IMR-90 (cell line): ENCODE measurements at regions not wholly inside any gene's neighbourhood (a gene's known extent, or its start where the extent isn't known, plus 50 kb on each side); places are given as distances from the start of the nearest gene placed in this dataset.

ENCODE experiments used
- ATAC-seq: fragments of 200-7000 bp; cut with Tn5 transposase; 2 replicates; pipeline ENCODE4 v1.9.1; 2020; ENCODE audit warnings: low read depth, mild to moderate bottlenecking, moderate library complexity
- BruUV-seq: library from RNA; stranded (reverse); fragments of 400-500 nt; replicated peaks from 2 replicates; lab custom pipeline; 2021; lab: Mats Ljungman, UMichigan
- CTCF ChIA-PET: fragments of 300-600 bp; formaldehyde crosslinking; extraction: SDS; loops from one replicate; lab custom pipeline; 2021; ENCODE audit warnings: antibody characterized with exemption; lab: Yijun Ruan, JAX
- POLR2A ChIA-PET: fragments of 300-600 bp; sonication (Branson Sonifier 250); formaldehyde crosslinking; loops from one replicate; lab custom pipeline; 2022; ENCODE audit warnings: antibody characterized with exemption; ENCODE audit not compliant: unreplicated experiment; lab: Charles Lee
- DNase-seq: peaks from one replicate; pipeline ENCODE4 v3.0.0; 2013
- H2AFZ ChIP-seq: replicated peaks from 2 replicates; pipeline ENCODE3; 2013; ENCODE audit warnings: low read length, mild to moderate bottlenecking; ENCODE audit not compliant: poor library complexity
- H2AK5ac ChIP-seq: 2 replicates; pipeline ENCODE4 v1.6.1; 2013; ENCODE audit warnings: low read depth, low read length, inconsistent platforms
- H2AK9ac ChIP-seq: replicated peaks from 2 replicates; pipeline ENCODE3; 2013; ENCODE audit warnings: mild to moderate bottlenecking, low read depth, low read length, moderate library complexity; ENCODE audit not compliant: poor library complexity
- H2BK120ac ChIP-seq: 2 replicates; pipeline ENCODE4 v1.6.1; 2013; ENCODE audit warnings: low read depth, low read length, inconsistent platforms
- H2BK15ac ChIP-seq: 3 replicates; pipeline ENCODE4 v1.6.1; 2013; ENCODE audit warnings: low read depth, low read length, inconsistent platforms
- H2BK20ac ChIP-seq: 2 replicates; pipeline ENCODE4 v1.6.1; 2013; ENCODE audit warnings: low read depth, mild to moderate bottlenecking, inconsistent platforms, low read length, moderate library complexity
- H2BK5ac ChIP-seq: 2 replicates; pipeline ENCODE4 v1.6.1; 2013; ENCODE audit warnings: mild to moderate bottlenecking, low read depth, low read length, inconsistent platforms; ENCODE audit not compliant: poor library complexity, severe bottlenecking
- H3K14ac ChIP-seq: replicated peaks from 2 replicates; pipeline ENCODE4 v1.6.1; 2013; ENCODE audit warnings: low read depth, low read length, inconsistent platforms
- H3K18ac ChIP-seq: 2 replicates; pipeline ENCODE4 v1.6.1; 2013; ENCODE audit warnings: low read depth, low read length, control low read depth
- H3K23ac ChIP-seq: 2 replicates; pipeline ENCODE4 v1.6.1; 2013; ENCODE audit warnings: low read depth, low read length, inconsistent platforms
- H3K27ac ChIP-seq: 2 replicates; pipeline ENCODE4 v1.5.1; 2013; ENCODE audit warnings: mild to moderate bottlenecking, control low read depth, low read length; ENCODE audit not compliant: insufficient read depth
- H3K27me3 ChIP-seq: 2 replicates; pipeline ENCODE4 v1.6.1; 2013; ENCODE audit warnings: low read length; ENCODE audit not compliant: control insufficient read depth, insufficient read depth
- H3K36me3 ChIP-seq: 2 replicates; pipeline ENCODE4 v1.6.1; 2013; ENCODE audit warnings: low read length, mixed read lengths; ENCODE audit not compliant: control insufficient read depth, insufficient read depth
- H3K4ac ChIP-seq: 2 replicates; pipeline ENCODE4 v1.6.1; 2013; ENCODE audit warnings: low read depth, low read length, inconsistent platforms
- H3K4me1 ChIP-seq: 2 replicates; pipeline ENCODE4 v1.6.1; 2013; ENCODE audit warnings: low read length, mixed read lengths; ENCODE audit not compliant: control insufficient read depth, insufficient read depth
- H3K4me2 ChIP-seq: 2 replicates; pipeline ENCODE4 v1.6.1; 2013; ENCODE audit warnings: low read depth, mild to moderate bottlenecking, control low read depth, low read length, moderate library complexity
- H3K4me3 ChIP-seq: 2 replicates; pipeline ENCODE4 v1.5.1; 2013; ENCODE audit warnings: low read depth, mild to moderate bottlenecking, control low read depth, low read length, moderate library complexity; ENCODE audit not compliant: insufficient read depth
- H3K56ac ChIP-seq: 2 replicates; pipeline ENCODE4 v1.6.1; 2013; ENCODE audit warnings: low read length, inconsistent platforms; ENCODE audit not compliant: insufficient read depth; ENCODE audit errors: extremely low read depth
- H3K79me1 ChIP-seq, 2 experiments: 2 replicates each; pipeline ENCODE4 v1.6.1; 2013; ENCODE audit warnings: low read length in 2 of 2, inconsistent platforms in 1 of 2, low read depth in 1 of 2
- H3K9ac ChIP-seq: 2 replicates; pipeline ENCODE4 v1.6.1; 2013; ENCODE audit warnings: low read depth, low read length, control low read depth
- H3K9me1 ChIP-seq: 2 replicates; pipeline ENCODE4 v1.6.1; 2013; ENCODE audit warnings: low read length, inconsistent platforms; ENCODE audit not compliant: insufficient read depth
- H3K9me3 ChIP-seq: 2 replicates; pipeline ENCODE4 v1.6.1; 2013; ENCODE audit warnings: low read length; ENCODE audit not compliant: control insufficient read depth, insufficient read depth
- H4K20me1 ChIP-seq: 2 replicates; pipeline ENCODE4 v1.6.1; 2013; ENCODE audit warnings: low read length, inconsistent platforms; ENCODE audit not compliant: insufficient read depth
- H4K5ac ChIP-seq: 2 replicates; pipeline ENCODE4 v1.6.1; 2013; ENCODE audit warnings: mild to moderate bottlenecking, low read depth, low read length, control low read depth
- H4K8ac ChIP-seq, 2 experiments: 2 replicates each; pipeline ENCODE4 v1.6.1; 2013; ENCODE audit warnings: low read depth in 2 of 2, low read length in 2 of 2, control low read depth in 1 of 2, inconsistent platforms in 1 of 2
- H4K91ac ChIP-seq: 2 replicates; pipeline ENCODE4 v1.6.1; 2013; ENCODE audit warnings: low read depth, low read length, inconsistent platforms; ENCODE audit not compliant: insufficient read depth
- CHD1 ChIP-seq: IDR thresholded peaks from 2 replicates; pipeline ENCODE4 v1.6.1; 2012; ENCODE audit warnings: low read depth, low read length, improper control_type of control experiment
- FOS ChIP-seq: fragments of 150-350 bp; IDR thresholded peaks from 2 replicates; pipeline ENCODE4 v1.6.1; 2016; ENCODE audit warnings: low read depth, low read length
- MAFK ChIP-seq: IDR thresholded peaks from 2 replicates; pipeline ENCODE4 v1.6.1; 2012; ENCODE audit warnings: low read depth, low read length, improper control_type of control experiment
- MAZ ChIP-seq: IDR thresholded peaks from 2 replicates; pipeline ENCODE4 v1.6.1; 2012; ENCODE audit warnings: low read depth, mild to moderate bottlenecking, low read length, improper control_type of control experiment, moderate library complexity, borderline replicate concordance
- MXI1 ChIP-seq: IDR thresholded peaks from 2 replicates; pipeline ENCODE4 v1.6.1; 2012; ENCODE audit warnings: low read depth, mild to moderate bottlenecking, low read length, moderate library complexity, borderline replicate concordance
- NFE2L2 ChIP-seq: fragments of 150-350 bp; IDR thresholded peaks from 2 replicates; pipeline ENCODE4 v1.6.1; 2016; ENCODE audit warnings: low read depth, mild to moderate bottlenecking, low read length
- POLR2A ChIP-seq: IDR thresholded peaks from 2 replicates; pipeline ENCODE4 v1.6.1; 2012; ENCODE audit warnings: mild to moderate bottlenecking, low read depth, low read length
- RAD21 ChIP-seq: IDR thresholded peaks from 2 replicates; pipeline ENCODE4 v1.6.1; 2012; ENCODE audit warnings: low read length, improper control_type of control experiment
- RCOR1 ChIP-seq: IDR thresholded peaks from 2 replicates; pipeline ENCODE4 v1.6.1; 2012; ENCODE audit warnings: mild to moderate bottlenecking, low read length, improper control_type of control experiment; ENCODE audit not compliant: insufficient replicate concordance
- RFX5 ChIP-seq: IDR thresholded peaks from 2 replicates; pipeline ENCODE4 v1.8.0; 2012; ENCODE audit warnings: low read depth, mild to moderate bottlenecking, low read length, moderate library complexity
- SMC3 ChIP-seq: fragments of 150-350 bp; IDR thresholded peaks from 2 replicates; pipeline ENCODE4 v1.6.1; 2016; ENCODE audit warnings: low read depth, mild to moderate bottlenecking, antibody characterized with exemption, low read length, moderate library complexity
- USF2 ChIP-seq: fragments of 150-350 bp; IDR thresholded peaks from 2 replicates; pipeline ENCODE4 v1.6.1; 2017; ENCODE audit warnings: mild to moderate bottlenecking, antibody characterized with exemption, low read length, low read depth
- WGBS, 2 experiments: methylation state at CpG; one replicate each; pipeline versions ENCODE4 v1.1.5 to v1.1.7; 2013; ENCODE audit warnings: missing lambda C conversion rate in 2 of 2; ENCODE audit not compliant: insufficient read length in 1 of 2; ENCODE audit errors: extremely low coverage in 2 of 2; 5-methylcytosine and 5-hydroxymethylcytosine counted together
- dilution Hi-C: fragments of 300-500 bp; cut with HindIII; formaldehyde crosslinking; loops from one replicate; pipeline ENCODE4 v1.14.3; 2018; ENCODE audit warnings: low sequenced_read_pairs; ENCODE audit not compliant: unreplicated experiment
- in situ Hi-C: fragments of 300-500 bp; cut with MboI; formaldehyde crosslinking; loops from 3 replicates; pipeline ENCODE4 v1.14.3; 2019; ENCODE audit warnings: low sequenced_read_pairs, inconsistent platforms, mixed read lengths
- intact Hi-C: fragments of 100-400 bp; cut with micrococcal nuclease; formaldehyde crosslinking; loops from 2 replicates; pipeline ENCODE4 v1.10.0; 2022
- TF ChIP-seq, protein P1 (sequence below): conservative IDR thresholded peaks from 2 replicates; pipeline ENCODE4 v1.5.1; 2012; ENCODE audit warnings: mild to moderate bottlenecking, low read depth, low read length, improper control_type of control experiment

- Histone ChIP-seq H3K18ac (no peak overlapping the region), H2BK15ac (no peak overlapping the region), H2AK9ac (no peak overlapping the region), H2BK5ac (no peak overlapping the region), H3K4me2 (no peak overlapping the region), H3K79me1 (no peaks in the 10 kb centered on the region), H3K9ac (no peak overlapping the region), H3K9me1 (no peaks in the 10 kb centered on the region), H3K27me3 (peaks cover 15% of the 10 kb centered on the region), H3K4me1 (no peaks in the 10 kb centered on the region), H3K23ac (no peak overlapping the region), H2AK5ac (no peak overlapping the region), H3K4me3 (no peak overlapping the region), H3K56ac (no peak overlapping the region), H2AFZ (no peak overlapping the region), H3K4ac (no peak overlapping the region), H4K5ac (no peak overlapping the region), H4K91ac (no peak overlapping the region), H3K14ac (no peak overlapping the region), H4K8ac (no peak overlapping the region), H2BK20ac (no peak overlapping the region), H3K9me3 (no peaks in the 10 kb centered on the region), H3K27ac (no peak overlapping the region), H2BK120ac (no peak overlapping the region), H3K36me3 (no peaks in the 10 kb centered on the region), H4K20me1 (no peaks in the 10 kb centered on the region)
- dilution Hi-C loops: no loop called here
- WGBS, 2 experiments: no CpG with 5 or more reads among the region's 1 CpG
- no peak for DNase-seq
- no peak for ATAC-seq
- ChIA-PET POLR2A (no interaction called here), CTCF (no interaction called here)
- intact Hi-C loops: no loop called here
- no peak for TF ChIP-seq RCOR1
- TF ChIP-seq MXI1: no peak
- TF ChIP-seq CHD1: no peak
- TF ChIP-seq FOS: no peak
- no peak for TF ChIP-seq MAFK
- TF ChIP-seq USF2: no peak
- no peak for TF ChIP-seq POLR2A
- no peak for TF ChIP-seq MAZ
- no peak for TF ChIP-seq SMC3
- TF ChIP-seq NFE2L2: no peak
- no peak for TF ChIP-seq RFX5
- TF ChIP-seq, protein P1, sequence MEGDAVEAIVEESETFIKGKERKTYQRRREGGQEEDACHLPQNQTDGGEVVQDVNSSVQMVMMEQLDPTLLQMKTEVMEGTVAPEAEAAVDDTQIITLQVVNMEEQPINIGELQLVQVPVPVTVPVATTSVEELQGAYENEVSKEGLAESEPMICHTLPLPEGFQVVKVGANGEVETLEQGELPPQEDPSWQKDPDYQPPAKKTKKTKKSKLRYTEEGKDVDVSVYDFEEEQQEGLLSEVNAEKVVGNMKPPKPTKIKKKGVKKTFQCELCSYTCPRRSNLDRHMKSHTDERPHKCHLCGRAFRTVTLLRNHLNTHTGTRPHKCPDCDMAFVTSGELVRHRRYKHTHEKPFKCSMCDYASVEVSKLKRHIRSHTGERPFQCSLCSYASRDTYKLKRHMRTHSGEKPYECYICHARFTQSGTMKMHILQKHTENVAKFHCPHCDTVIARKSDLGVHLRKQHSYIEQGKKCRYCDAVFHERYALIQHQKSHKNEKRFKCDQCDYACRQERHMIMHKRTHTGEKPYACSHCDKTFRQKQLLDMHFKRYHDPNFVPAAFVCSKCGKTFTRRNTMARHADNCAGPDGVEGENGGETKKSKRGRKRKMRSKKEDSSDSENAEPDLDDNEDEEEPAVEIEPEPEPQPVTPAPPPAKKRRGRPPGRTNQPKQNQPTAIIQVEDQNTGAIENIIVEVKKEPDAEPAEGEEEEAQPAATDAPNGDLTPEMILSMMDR: no peak
- no peak for TF ChIP-seq RAD21
- in situ Hi-C loops: no loop called here
- BruUV-seq: no TSS peak
Observed at GRCh38 chr5:61728287-61728686, 396.2 kb downstream of the ZSWIM6 start.
